Bone marrow (tissue), 2 donors: ENCODE measurements at regions not wholly inside any gene's neighbourhood (a gene's known extent, or its start where the extent isn't known, plus 50 kb on each side); places are given as distances from the start of the nearest gene placed in this dataset.

Experiments
- DNase-seq, 2 donors: peaks; one replicate each; lab custom pipeline; 2025; lab: John Stamatoyannopoulos, UW

- no peak for DNase-seq
Observed at GRCh38 chr5:61784341-61784740, 452.3 kb downstream of the ZSWIM6 start.

- DNase-seq, result no peak
Observed at GRCh38 chr5:61788548-61788947, 456.5 kb downstream of the ZSWIM6 start.

GRCh38 chr5:61790007-61790406 is 457.9 kb downstream of the ZSWIM6 start:
- DNase-seq, result no peak

- no peak for DNase-seq
Observed at GRCh38 chr5:61790678-61791077, 458.6 kb downstream of the ZSWIM6 start.

GRCh38 chr5:61796773-61797172 is 464.7 kb downstream of the ZSWIM6 start:
- no peak for DNase-seq

GRCh38 chr5:61800450-61800849 is 468.4 kb downstream of the ZSWIM6 start:
- DNase-seq, result no peak

GRCh38 chr5:61801174-61801573 is 469.1 kb downstream of the ZSWIM6 start:
- no peak for DNase-seq

- no peak for DNase-seq
Observed at GRCh38 chr5:61802456-61802855, 470.4 kb downstream of the ZSWIM6 start.

GRCh38 chr5:61805101-61805500 is 473.0 kb downstream of the ZSWIM6 start:
- no peak for DNase-seq

GRCh38 chr5:61806491-61807020 is 474.5 kb downstream of the ZSWIM6 start:
- no peak for DNase-seq

GRCh38 chr5:61808091-61808490 is 476.0 kb downstream of the ZSWIM6 start:
- no peak for DNase-seq

GRCh38 chr5:61808909-61809308 is 476.9 kb downstream of the ZSWIM6 start:
- DNase-seq, result no peak

GRCh38 chr5:61809651-61810050 is 477.6 kb downstream of the ZSWIM6 start:
- no peak for DNase-seq

GRCh38 chr5:61811052-61811451 is 479.0 kb downstream of the ZSWIM6 start:
- DNase-seq, result peak in 1 of 2 donors; percentile 4

- no peak for DNase-seq
Observed at GRCh38 chr5:61813361-61813760, 481.3 kb downstream of the ZSWIM6 start.

GRCh38 chr5:61815339-61815738 is 483.3 kb downstream of the ZSWIM6 start:
- DNase-seq, result no peak

GRCh38 chr5:61816146-61816545 is 484.1 kb downstream of the ZSWIM6 start:
- DNase-seq, result no peak

GRCh38 chr5:61816585-61817450 is 484.8 kb downstream of the ZSWIM6 start:
- no peak for DNase-seq

GRCh38 chr5:61817472-61818326 is 485.6 kb downstream of the ZSWIM6 start:
- no peak for DNase-seq

GRCh38 chr5:61820836-61821235 is 485.2 kb upstream of the KIF2A start:
- no peak for DNase-seq

GRCh38 chr5:61821561-61821960 is 484.4 kb upstream of the KIF2A start:
- DNase-seq, result no peak

GRCh38 chr5:61822584-61822983 is 483.4 kb upstream of the KIF2A start:
- no peak for DNase-seq

- no peak for DNase-seq
Observed at GRCh38 chr5:61823065-61823464, 482.9 kb upstream of the KIF2A start.
